ENCODE measurements at regions not wholly inside any gene's neighbourhood (a gene's known extent, or its start where the extent isn't known, plus 50 kb on each side); places are given as distances from the start of the nearest gene placed in this dataset.

DNA sequence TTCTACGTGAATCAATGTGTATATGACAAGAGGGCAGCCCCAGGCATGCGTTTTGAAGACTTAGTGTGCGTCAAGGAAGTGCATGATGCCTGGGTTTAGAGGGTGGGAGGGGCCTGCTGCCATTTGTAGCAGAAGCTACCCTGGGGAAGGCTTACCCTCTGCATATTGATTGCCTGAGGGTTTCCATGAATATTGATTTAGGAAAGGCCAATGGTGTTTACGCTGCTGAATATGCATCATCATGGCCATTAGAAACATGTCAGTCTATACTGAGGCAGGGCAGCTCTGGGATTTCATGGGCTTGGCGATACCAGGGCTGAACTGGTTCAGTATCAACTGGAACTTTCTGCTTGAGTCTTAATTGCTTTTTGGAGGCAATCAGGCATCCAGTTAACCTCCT is 259.3 kb downstream of the DCDC2C start:
- ATAC-seq (ENCODE audit: low read depth in 2 of 2) (no peak), DNase-seq (no peak)
- Histone ChIP-seq H3K9me3 (ENCODE audit: control insufficient read depth in 2 of 2, low read length in 2 of 2) (no peaks in the 10 kb centered on the region), H3K27ac (ENCODE audit: insufficient read depth, low read length, poor library complexity, severe bottlenecking) (no peak overlapping the region), H3K36me3 (ENCODE audit: control insufficient read depth, insufficient read depth, low read length) (no peaks in the 10 kb centered on the region), H3K27me3 (ENCODE audit: control insufficient read depth, insufficient read depth, low read length) (no peaks in the 10 kb centered on the region), H3K4me3 (ENCODE audit: low read depth, low read length) (no peak overlapping the region), H3K4me1 (ENCODE audit: control insufficient read depth, insufficient read depth, low read length, poor library complexity, severe bottlenecking) (no peaks in the 10 kb centered on the region)
- no peaks in the 10 kb centered on the region for H3K4me1 Mint-ChIP-seq
- H3K27ac Mint-ChIP-seq, result no peak overlapping the region
- H3K27me3 Mint-ChIP-seq, result no peaks in the 10 kb centered on the region
- H3K36me3 Mint-ChIP-seq, result no peaks in the 10 kb centered on the region
- H3K4me3 Mint-ChIP-seq, result no peak overlapping the region
- H3K9me3 Mint-ChIP-seq, result peaks cover 0 to 3% (median 0%) of the 10 kb centered on the region in 7 donors

GRCh38 chr2:3965211-3965610 is 261.8 kb downstream of the DCDC2C start:
- Mint-ChIP-seq H3K36me3 (no peaks in the 10 kb centered on the region), H3K9me3 (peaks cover 0 to 3% (median 3%) of the 10 kb centered on the region in 7 donors), H3K4me1 (no peaks in the 10 kb centered on the region), H3K4me3 (no peak overlapping the region), H3K27ac (no peak overlapping the region), H3K27me3 (no peaks in the 10 kb centered on the region)
- Histone ChIP-seq H3K9me3 (ENCODE audit: control insufficient read depth in 2 of 2, low read length in 2 of 2) (no peaks in the 10 kb centered on the region), H3K27me3 (ENCODE audit: control insufficient read depth, insufficient read depth, low read length) (no peaks in the 10 kb centered on the region), H3K36me3 (ENCODE audit: control insufficient read depth, insufficient read depth, low read length) (no peaks in the 10 kb centered on the region), H3K27ac (ENCODE audit: insufficient read depth, low read length, poor library complexity, severe bottlenecking) (no peak overlapping the region), H3K4me3 (ENCODE audit: low read depth, low read length) (no peak overlapping the region), H3K4me1 (ENCODE audit: control insufficient read depth, insufficient read depth, low read length, poor library complexity, severe bottlenecking) (no peaks in the 10 kb centered on the region)
- DNase-seq (no peak), ATAC-seq (ENCODE audit: low read depth in 2 of 2) (no peak)

- Histone ChIP-seq H3K9me3 (ENCODE audit: control insufficient read depth in 2 of 2, low read length in 2 of 2) (no peaks in the 10 kb centered on the region), H3K4me1 (ENCODE audit: control insufficient read depth, insufficient read depth, low read length, poor library complexity, severe bottlenecking) (no peaks in the 10 kb centered on the region), H3K27me3 (ENCODE audit: control insufficient read depth, insufficient read depth, low read length) (no peaks in the 10 kb centered on the region), H3K36me3 (ENCODE audit: control insufficient read depth, insufficient read depth, low read length) (no peaks in the 10 kb centered on the region), H3K4me3 (ENCODE audit: low read depth, low read length) (no peak overlapping the region), H3K27ac (ENCODE audit: insufficient read depth, low read length, poor library complexity, severe bottlenecking) (no peak overlapping the region)
- no peak for DNase-seq
- Mint-ChIP-seq H3K9me3 (peaks cover 0 to 3% (median 3%) of the 10 kb centered on the region in 7 donors), H3K27ac (no peak overlapping the region), H3K36me3 (no peaks in the 10 kb centered on the region), H3K4me3 (no peak overlapping the region), H3K27me3 (no peaks in the 10 kb centered on the region), H3K4me1 (no peaks in the 10 kb centered on the region)
- no peak for ATAC-seq (ENCODE audit: low read depth in 2 of 2)
Measured at GRCh38 chr2:3965953-3966352, 262.6 kb downstream of the DCDC2C start.

- Mint-ChIP-seq H3K27ac (no peak overlapping the region), H3K4me1 (no peaks in the 10 kb centered on the region), H3K27me3 (no peaks in the 10 kb centered on the region), H3K4me3 (no peak overlapping the region), H3K36me3 (no peaks in the 10 kb centered on the region), H3K9me3 (peaks cover 0 to 3% (median 3%) of the 10 kb centered on the region in 7 donors)
- Histone ChIP-seq H3K27ac (ENCODE audit: insufficient read depth, low read length, poor library complexity, severe bottlenecking) (no peak overlapping the region), H3K36me3 (ENCODE audit: control insufficient read depth, insufficient read depth, low read length) (no peaks in the 10 kb centered on the region), H3K4me1 (ENCODE audit: control insufficient read depth, insufficient read depth, low read length, poor library complexity, severe bottlenecking) (no peaks in the 10 kb centered on the region), H3K4me3 (ENCODE audit: low read depth, low read length) (no peak overlapping the region), H3K27me3 (ENCODE audit: control insufficient read depth, insufficient read depth, low read length) (no peaks in the 10 kb centered on the region), H3K9me3 (ENCODE audit: control insufficient read depth in 2 of 2, low read length in 2 of 2) (no peaks in the 10 kb centered on the region)
- no peak for ATAC-seq (ENCODE audit: low read depth in 2 of 2)
- DNase-seq, result no peak
Measured at GRCh38 chr2:3966470-3966869, 263.1 kb downstream of the DCDC2C start.

DNA sequence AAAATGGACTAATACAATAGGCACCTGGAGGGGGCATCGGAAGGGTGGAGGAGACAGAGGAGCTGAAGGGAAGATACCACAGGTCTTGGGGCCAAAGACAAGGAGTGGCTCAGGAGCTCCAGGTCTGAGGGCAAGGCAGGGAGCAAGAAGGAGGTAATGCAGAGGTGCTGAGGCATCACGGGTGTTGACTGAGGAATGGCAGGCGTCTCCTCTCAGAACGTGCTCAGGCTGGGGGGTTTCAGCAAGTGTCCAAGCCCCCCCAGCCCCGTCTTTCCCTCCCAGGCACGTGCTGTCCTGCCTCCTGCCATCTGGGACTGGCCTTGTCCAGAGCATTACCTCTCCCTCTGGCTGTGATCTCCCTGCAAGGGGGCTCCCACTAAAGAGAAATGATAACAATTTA is 265.4 kb downstream of the DCDC2C start:
- Histone ChIP-seq H3K4me3 (ENCODE audit: low read depth, low read length) (no peak overlapping the region), H3K9me3 (ENCODE audit: control insufficient read depth in 2 of 2, low read length in 2 of 2) (no peaks in the 10 kb centered on the region), H3K27me3 (ENCODE audit: control insufficient read depth, insufficient read depth, low read length) (no peaks in the 10 kb centered on the region), H3K27ac (ENCODE audit: insufficient read depth, low read length, poor library complexity, severe bottlenecking) (no peak overlapping the region), H3K4me1 (ENCODE audit: control insufficient read depth, insufficient read depth, low read length, poor library complexity, severe bottlenecking) (no peaks in the 10 kb centered on the region), H3K36me3 (ENCODE audit: control insufficient read depth, insufficient read depth, low read length) (no peaks in the 10 kb centered on the region)
- Mint-ChIP-seq H3K27me3 (no peaks in the 10 kb centered on the region), H3K9me3 (peaks cover 0 to 3% (median 0%) of the 10 kb centered on the region in 7 donors), H3K36me3 (no peaks in the 10 kb centered on the region), H3K4me3 (no peak overlapping the region), H3K4me1 (no peaks in the 10 kb centered on the region), H3K27ac (no peak overlapping the region)
- ATAC-seq (ENCODE audit: low read depth in 2 of 2) (no peak), DNase-seq (no peak)

DNA sequence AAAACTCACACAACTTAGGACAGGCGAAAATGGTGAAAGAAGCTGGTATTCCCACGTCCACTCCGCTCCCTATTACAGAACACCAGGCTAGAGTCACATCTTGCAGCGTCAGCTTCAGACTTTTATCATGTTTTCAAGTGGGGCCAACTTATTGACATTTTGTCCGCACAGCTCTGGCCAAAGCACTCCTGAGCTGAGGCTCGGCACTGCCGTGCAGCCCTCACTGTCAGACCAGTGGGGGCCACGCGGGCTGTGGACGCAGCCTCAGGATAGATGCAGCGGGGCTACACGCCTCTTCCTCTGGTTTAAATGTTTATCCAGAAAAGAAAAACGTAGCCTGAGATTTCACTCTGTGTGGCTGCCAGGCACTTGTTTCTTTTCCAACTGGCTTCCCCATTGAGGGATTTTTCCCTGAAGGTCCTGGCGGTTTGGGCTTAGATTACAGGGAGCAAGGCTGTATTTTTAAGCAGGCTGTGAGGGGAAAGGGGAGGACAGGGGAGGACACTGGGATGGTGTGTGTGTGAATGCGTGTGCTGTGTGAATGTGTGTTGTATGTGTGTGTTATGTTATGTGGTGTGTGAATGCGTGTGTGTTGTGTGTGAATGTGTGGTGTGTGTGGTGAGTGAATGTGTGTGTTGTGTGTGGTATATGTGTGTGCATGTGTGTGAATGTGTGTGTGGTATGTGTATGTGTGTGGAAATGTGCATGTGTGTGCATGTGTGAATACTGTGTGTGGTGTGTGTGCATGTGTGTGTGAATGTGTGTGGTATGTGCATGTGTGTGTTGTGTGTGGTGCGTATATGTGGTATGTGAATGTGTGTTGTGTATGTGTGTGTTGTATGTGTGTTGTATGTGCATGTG is 267.6 kb downstream of the DCDC2C start:
- DNase-seq (no peak), ATAC-seq (ENCODE audit: low read depth in 2 of 2) (no peak)
- no peaks in the 10 kb centered on the region for H3K36me3 Mint-ChIP-seq
- H3K9me3 ChIP-seq (ENCODE audit: control insufficient read depth in 2 of 2, low read length in 2 of 2), result no peaks in the 10 kb centered on the region
- no peaks in the 10 kb centered on the region for H3K27me3 ChIP-seq (ENCODE audit: control insufficient read depth, insufficient read depth, low read length)
- no peak overlapping the region for H3K4me3 ChIP-seq (ENCODE audit: low read depth, low read length)
- H3K4me1 ChIP-seq (ENCODE audit: control insufficient read depth, insufficient read depth, low read length, poor library complexity, severe bottlenecking), result no peaks in the 10 kb centered on the region
- peaks cover 0 to 5% (median 0%) of the 10 kb centered on the region in 7 donors for H3K9me3 Mint-ChIP-seq
- H3K27me3 Mint-ChIP-seq, result no peaks in the 10 kb centered on the region
- H3K4me1 Mint-ChIP-seq, result no peaks in the 10 kb centered on the region
- no peak overlapping the region for H3K27ac Mint-ChIP-seq
- no peak overlapping the region for H3K4me3 Mint-ChIP-seq
- H3K36me3 ChIP-seq (ENCODE audit: control insufficient read depth, insufficient read depth, low read length), result no peaks in the 10 kb centered on the region
- no peak overlapping the region for H3K27ac ChIP-seq (ENCODE audit: insufficient read depth, low read length, poor library complexity, severe bottlenecking)

GRCh38 chr2:3971652-3972192 is 268.3 kb downstream of the DCDC2C start:
- Histone ChIP-seq H3K27ac (ENCODE audit: insufficient read depth, low read length, poor library complexity, severe bottlenecking) (no peak overlapping the region), H3K27me3 (ENCODE audit: control insufficient read depth, insufficient read depth, low read length) (no peaks in the 10 kb centered on the region), H3K36me3 (ENCODE audit: control insufficient read depth, insufficient read depth, low read length) (no peaks in the 10 kb centered on the region), H3K4me1 (ENCODE audit: control insufficient read depth, insufficient read depth, low read length, poor library complexity, severe bottlenecking) (no peaks in the 10 kb centered on the region), H3K4me3 (ENCODE audit: low read depth, low read length) (no peak overlapping the region), H3K9me3 (ENCODE audit: control insufficient read depth in 2 of 2, low read length in 2 of 2) (no peaks in the 10 kb centered on the region)
- no peak overlapping the region for H3K4me3 Mint-ChIP-seq
- no peak for ATAC-seq (ENCODE audit: low read depth in 2 of 2)
- no peak overlapping the region for H3K27ac Mint-ChIP-seq
- H3K36me3 Mint-ChIP-seq, result no peaks in the 10 kb centered on the region
- no peaks in the 10 kb centered on the region for H3K4me1 Mint-ChIP-seq
- H3K9me3 Mint-ChIP-seq, result peaks cover 0 to 5% (median 0%) of the 10 kb centered on the region in 7 donors
- DNase-seq, result no peak
- H3K27me3 Mint-ChIP-seq, result no peaks in the 10 kb centered on the region

DNA sequence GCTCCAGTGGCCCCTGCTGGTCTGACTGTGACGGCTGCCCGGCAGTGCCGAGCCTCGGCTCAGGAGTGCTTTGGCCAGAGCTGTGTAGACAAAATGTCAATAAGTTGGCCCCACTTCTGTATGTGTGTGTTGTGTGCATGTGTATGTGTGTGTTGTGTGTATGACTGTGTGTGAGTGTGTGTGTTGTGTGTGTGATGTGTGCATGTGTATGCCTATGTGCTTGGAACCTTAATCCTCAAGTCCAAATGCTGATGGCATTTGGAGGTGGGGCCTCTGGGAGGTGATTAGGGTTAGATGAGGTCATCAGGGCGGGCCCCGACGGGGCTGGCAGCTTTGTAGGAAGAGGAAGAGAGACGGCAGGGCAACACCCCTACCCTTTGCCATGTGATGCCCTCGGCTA is 269.0 kb downstream of the DCDC2C start:
- no peaks in the 10 kb centered on the region for H3K27me3 ChIP-seq (ENCODE audit: control insufficient read depth, insufficient read depth, low read length)
- H3K4me1 ChIP-seq (ENCODE audit: control insufficient read depth, insufficient read depth, low read length, poor library complexity, severe bottlenecking), result no peaks in the 10 kb centered on the region
- no peaks in the 10 kb centered on the region for H3K36me3 ChIP-seq (ENCODE audit: control insufficient read depth, insufficient read depth, low read length)
- DNase-seq (no peak), ATAC-seq (ENCODE audit: low read depth in 2 of 2) (no peak)
- H3K9me3 ChIP-seq (ENCODE audit: control insufficient read depth in 2 of 2, low read length in 2 of 2), result no peaks in the 10 kb centered on the region
- no peak overlapping the region for H3K4me3 Mint-ChIP-seq
- no peak overlapping the region for H3K27ac Mint-ChIP-seq
- H3K27ac ChIP-seq (ENCODE audit: insufficient read depth, low read length, poor library complexity, severe bottlenecking), result no peak overlapping the region
- no peak overlapping the region for H3K4me3 ChIP-seq (ENCODE audit: low read depth, low read length)
- H3K4me1 Mint-ChIP-seq, result no peaks in the 10 kb centered on the region
- peaks cover 0 to 5% (median 0%) of the 10 kb centered on the region in 7 donors for H3K9me3 Mint-ChIP-seq
- H3K36me3 Mint-ChIP-seq, result no peaks in the 10 kb centered on the region
- no peaks in the 10 kb centered on the region for H3K27me3 Mint-ChIP-seq

All from CD4-positive, CD25-positive, alpha-beta regulatory T cell (primary cell).